UCSD-AML1 (cell line): ENCODE measurements at regions not wholly inside any gene's neighbourhood (a gene's known extent, or its start where the extent isn't known, plus 50 kb on each side); places are given as distances from the start of the nearest gene placed in this dataset.
"Not testable (repeated sequence)": the region's sequence is repeated elsewhere in the genome, so short reads cannot be mapped to it uniquely, and the experiment has no call there.

Source experiments
- DNase-seq: peaks from one replicate; lab custom pipeline; 2025; ENCODE audit not compliant: unreplicated experiment; lab: John Stamatoyannopoulos, UW

DNA sequence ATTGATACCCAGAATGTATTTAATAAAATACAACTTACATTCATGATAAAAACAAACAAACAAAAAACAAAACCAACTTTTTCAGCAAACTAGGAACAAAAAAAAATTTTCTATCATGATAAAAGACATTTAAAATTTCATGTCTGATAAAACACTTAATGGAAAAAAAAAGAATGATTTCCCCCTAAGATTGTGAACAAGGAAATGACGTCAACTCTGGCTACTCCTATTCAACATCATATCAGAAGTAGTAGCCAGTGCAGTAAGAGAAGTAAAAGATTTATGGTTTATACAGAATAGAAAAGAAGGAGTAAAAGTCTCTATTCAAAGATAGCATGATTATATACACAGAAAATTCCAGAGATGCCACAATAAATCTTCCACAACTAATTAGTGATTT is 1306.6 kb downstream of the FSCB start:
- DNase-seq = no peak

DNA sequence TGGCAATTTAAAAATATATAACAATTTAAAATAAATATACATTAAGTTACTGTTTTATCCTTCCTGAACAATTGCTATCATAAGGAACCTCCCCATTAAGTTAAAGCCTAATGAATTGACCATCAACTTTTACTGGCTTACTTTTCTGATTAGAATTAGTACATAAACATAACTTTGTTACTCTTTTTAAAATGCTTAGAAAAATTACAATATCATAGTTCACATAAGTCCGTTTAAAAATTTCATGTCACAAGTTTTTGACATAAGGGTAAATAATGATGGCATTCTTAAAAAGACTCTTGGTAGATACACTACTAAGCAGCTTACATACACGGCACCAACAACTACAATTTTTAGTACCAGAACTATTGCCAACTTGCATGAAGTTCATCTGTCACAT is 1308.6 kb downstream of the FSCB start:
- no peak for DNase-seq

DNA sequence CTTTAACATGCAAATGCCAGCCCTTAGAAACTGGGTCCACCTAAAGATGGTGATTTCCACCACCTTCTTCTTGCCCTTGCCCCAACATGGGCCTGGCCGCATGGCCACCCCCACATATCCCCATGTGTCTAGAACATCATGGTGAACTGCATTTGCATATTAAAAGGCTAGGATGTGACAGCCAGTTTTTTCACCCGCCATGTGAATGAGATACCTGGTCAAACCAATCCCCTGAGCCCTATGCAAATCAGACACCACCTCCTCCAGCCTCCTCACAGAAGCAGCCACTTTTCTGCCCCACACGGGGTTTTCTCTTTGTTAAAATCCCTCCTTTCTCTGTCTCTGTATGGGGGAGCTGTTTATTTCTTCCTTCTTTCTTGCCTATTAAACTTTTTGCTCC is 1322.5 kb downstream of the FSCB start:
- no peak for DNase-seq

DNA sequence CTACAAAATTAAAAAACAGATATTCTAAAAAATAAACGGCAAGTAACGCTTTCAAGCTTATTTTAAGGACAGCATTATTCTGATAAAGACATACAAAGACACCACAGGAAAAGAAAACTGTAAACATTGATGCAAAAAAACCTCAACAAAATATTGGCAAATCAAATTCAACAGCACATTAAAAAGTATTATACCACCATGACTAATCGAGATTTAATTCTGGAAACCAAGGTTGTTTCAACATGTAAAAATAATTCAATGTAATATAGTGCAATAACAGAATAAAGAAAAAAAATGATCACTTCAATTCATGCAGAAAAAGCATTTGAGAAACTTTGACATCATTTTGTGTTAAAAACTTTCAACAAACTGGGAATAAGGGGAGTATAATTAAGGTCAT is 1323.2 kb downstream of the FSCB start:
- DNase-seq = no peak

DNA sequence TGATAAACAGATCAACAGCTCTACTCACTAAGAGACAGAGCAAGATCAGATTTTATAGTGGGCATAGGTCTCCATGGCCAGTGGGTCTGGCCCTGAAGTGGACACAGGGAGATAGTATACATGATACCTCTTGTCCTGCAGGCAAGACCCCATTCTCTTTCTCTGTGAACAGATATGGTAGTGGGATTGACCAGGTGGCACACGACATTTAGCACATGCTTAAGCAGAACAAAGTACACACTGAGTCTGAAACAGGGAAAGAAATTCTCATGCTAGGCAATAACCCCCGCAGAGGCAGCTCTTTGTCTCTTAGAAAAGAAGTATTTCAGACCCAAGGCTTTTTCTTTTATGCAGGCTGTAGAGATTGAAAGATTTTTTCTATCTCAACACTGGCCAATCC is 1331.2 kb downstream of the FSCB start:
- no peak for DNase-seq

DNA sequence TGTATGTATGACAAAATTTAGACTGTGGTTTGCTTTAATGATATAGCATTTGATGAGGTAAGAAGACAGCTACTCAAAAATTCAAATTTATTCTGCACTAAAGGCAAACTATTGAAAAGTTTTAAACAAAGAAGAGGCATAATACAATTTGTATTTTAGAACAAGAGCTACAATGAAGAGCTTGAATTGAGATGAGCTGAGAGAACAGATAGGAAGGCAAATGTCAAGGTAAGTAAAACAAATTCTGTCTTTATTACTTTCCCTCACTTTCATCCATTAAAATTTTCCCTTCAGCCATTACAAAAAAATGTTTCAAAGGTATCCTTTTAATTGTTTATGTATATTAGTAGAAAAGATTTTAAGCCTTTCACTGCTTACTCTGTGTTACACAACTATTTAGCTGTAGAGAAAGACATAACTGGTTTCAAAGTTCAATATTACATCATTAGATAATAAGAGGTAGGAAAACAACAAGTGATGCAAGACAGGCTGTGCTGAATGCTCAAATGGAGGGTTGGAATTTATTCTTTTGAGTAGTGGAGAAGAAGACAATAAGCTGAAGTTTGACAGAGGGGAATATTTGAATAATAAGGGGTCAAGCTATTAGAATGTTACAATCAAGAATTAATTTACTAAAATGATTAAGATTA is 1334.1 kb downstream of the FSCB start:
- no peak for DNase-seq

DNA sequence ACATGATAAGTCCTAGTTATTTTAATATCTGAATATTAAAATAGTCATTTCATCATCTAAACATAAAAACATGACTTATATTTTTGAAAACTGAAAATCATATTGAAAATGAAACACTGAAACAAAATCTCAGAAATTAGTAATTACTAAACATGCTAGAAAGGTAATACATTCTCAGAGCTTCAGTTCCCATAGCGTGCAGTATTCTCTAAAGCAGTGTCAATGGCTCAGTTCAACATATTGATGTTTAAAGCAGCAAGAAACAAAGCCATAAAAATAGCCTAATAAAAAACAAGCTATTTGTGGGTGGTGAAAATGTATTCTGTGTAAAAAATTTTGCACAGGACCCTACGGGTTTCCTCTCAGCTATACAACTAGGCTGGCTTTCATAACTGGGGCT is 1337.4 kb downstream of the FSCB start:
- DNase-seq = no peak

DNA sequence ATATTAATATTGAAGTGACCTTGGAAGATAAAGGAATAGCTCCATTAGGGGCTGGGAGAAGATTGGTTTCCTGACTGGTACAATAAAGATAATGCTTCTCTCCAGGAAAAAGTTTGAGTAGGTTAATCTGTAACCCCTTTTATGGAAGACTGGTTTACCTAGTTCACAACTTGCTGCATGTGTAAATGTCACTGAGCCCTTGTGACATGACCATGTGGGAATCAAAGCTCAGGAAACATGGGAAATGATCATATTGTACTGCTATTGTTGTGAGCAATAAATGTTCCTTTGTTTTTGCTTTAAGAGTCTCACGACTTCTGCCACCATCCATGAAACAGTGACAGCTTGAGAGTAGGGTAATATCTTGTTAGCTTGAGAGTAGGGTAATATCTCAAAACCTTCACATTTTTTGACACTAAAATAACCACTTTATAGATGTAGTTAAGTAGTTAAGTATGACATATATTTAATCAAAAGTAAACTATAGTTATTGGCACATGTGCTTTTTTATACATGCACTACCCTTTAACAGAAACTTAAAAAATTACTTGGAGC is 1338.6 kb downstream of the FSCB start:
- no peak for DNase-seq

DNA sequence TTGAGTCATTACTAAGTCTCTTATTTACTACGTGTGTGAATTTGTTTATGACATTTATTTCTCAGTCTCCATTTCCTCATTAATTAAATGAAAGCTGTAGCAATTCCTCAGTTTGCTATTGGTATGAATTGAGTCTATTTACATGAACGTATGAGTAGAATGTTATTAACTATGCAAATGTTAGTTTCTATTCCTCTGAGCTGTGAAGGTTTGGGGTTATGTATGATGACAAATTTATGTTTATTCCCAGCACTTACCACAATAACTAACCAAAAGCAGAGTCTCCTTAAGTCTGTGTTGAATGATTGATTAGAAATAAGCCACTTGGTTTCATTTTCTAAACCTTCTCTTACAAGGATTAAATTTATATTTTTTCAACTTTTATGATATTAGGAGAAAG is 1340.9 kb downstream of the FSCB start:
- no peak for DNase-seq

DNA sequence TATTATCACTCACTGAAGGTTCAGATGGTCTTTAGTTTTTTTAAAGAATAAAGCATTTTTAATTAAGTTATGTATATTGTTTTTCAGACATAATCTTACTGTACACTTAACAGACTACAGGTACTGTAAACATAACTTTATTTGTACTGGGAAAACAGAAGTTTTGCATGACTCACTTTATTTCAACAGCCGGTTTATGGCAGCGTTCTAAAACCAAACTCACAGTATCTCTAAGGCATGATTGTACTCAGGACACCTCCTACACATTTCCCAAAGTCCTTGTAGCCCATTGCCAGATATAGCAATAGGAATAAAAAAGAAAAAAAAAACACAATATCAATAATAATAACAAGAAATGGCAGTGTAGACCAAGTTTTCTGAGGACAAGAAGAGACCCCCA is 1341.4 kb downstream of the FSCB start:
- no peak for DNase-seq

DNA sequence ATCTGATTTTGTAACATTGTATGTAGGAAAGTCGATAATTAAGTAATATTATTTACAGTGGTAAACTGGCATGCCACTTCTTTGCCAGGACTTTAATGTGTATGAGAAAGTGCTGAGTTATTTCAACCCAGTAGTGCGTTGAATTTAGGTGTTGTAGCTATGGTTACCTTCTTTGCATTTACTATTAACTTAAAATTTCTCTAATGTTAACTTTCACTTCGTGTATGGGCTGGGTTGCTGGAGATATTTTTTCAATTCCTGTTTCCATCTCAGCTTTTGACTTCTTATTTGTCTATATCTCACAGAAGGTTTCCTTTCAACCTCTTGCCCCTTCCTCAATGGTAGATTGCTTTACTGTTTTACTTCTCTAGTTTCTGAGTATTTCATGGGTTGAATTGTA is 1345.6 kb downstream of the FSCB start:
- no peak for DNase-seq

DNA sequence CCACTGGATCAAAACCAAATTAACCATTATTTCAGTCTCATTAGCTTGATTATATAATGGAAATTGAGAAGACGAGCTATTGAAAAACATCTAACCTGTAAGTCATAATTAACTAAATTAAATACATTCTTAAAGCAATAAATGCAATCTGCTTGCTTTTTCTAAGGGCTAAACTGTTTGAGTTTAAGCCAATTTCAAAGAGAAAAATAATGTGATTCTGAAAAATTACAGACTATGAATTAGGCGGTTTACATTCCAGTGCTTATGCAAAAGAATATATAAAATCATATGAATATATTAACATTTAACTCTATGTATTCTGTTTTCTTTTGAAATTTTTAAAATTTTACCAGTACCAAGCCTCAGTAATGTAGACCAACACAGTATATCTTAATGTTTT is 1349.4 kb downstream of the FSCB start:
- no peak for DNase-seq

DNA sequence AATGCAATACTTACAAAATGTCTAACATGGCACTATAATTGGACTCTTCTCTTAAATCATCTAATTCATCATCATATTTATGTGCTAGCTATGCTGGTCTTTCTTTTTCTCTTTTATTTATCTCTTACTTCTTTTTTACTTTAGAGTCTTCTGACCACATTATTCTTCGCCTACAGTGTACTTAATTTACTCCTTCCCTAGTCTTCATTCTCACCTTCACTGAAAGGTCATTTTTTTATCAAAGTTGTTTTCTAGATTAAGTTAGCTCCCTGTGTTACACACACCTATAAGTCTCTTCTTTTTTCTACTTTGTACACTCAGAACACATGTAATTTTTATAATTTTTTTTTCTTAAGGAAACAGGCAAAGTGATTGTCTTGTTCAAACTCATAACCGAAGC is 1351.2 kb downstream of the FSCB start:
- DNase-seq = no peak

DNA sequence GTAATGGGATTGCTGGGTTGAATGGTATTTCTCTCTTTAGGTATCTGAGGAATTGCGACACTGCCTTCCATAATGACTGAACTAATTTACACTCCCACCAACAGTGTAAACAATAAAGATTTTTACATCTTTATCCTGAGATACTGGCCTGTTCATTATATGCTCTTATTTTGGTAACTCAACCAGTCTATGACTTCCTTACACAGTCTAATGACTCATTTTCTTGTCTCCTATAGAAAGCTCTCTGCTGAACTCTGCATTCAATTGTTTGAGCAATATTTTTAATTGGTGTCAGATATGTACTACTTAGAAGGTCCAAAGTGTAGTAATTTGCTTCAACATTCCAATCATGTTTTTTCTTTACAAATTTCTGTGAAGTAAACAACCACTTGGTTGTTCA is 1351.8 kb downstream of the FSCB start:
- DNase-seq = no peak

DNA sequence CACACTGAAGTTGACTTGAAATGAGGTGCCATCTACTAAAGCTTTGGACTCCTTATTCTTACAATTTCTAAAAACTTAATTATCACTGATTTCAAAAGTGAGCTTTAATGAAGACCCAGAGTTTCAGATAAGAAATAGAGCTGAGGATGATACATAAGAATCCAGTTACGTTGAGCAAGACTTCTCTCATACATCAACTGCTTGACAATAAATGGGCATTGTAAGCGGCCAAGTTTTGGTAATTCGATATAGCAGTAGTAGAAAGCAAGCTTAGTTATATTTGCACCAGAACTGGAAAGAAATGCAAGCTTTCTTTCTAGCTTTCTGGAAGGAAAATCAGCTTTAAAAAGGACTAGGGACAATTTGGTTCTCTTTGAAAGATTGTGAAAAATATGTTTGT is 1359.6 kb downstream of the FSCB start:
- DNase-seq = no peak

DNA sequence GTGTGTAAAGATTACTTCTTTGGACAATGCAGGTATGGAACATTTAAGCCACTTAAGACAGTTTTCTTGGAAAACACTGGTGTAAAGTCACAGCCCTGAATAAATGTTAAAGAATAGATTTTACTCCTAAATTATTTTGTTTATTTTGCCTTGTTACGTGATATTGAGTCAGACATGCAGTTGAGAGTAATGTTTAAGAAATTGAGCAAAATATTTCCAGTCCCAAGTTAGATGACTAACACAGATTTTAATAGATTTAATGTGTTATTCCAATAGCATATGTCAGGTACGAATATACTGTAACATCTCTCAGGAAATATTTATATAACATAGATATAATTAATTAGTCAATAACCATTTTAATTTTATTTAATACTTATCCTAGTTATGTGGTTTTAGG is 1361.7 kb downstream of the FSCB start:
- DNase-seq = no peak

DNA sequence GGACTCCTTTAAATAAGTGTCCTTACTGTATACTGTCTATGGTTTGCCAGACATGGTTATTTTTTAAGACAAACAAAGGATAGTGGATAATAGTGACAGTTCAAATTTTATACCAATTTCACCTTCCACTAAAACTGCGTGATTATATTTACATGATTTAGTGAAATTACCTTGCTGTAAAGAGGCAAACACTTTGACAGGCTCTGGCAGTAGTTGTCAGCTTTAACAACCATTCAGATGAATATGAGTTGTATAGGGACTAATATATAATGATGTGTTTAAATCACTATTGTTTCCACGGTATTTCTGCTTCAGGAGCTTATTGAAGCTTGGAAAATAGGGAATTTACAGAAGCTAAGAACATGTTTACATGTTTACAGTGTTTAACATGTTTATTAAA is 1364.0 kb downstream of the FSCB start:
- DNase-seq = no peak

DNA sequence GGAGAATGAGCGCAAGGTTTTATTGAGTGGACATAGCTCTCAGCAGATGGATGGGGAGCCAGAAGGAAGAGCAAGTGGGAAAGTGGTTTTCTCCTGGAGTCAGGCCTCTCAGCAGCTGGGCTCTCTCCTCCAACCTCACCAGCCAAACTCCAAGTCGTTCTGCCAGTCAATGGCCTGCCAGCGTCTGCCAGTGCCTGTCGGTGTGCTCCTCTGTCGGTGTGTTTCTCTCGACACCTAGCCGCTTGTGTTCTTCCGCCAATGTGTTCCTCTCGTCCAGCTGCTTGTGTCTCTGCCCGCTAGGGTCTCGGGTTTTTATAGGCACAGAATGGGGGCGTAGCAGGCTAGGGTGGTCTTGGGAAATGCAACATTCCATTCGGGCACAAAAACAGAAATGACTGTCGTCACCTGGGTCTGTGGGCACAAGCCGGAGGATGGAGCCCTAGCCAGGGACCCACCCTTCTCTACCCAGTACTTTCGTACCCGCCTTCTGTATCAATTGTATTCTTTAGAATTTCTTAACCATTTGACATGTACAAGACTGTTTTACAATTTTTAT is 1365.4 kb downstream of the FSCB start:
- DNase-seq = no peak

DNA sequence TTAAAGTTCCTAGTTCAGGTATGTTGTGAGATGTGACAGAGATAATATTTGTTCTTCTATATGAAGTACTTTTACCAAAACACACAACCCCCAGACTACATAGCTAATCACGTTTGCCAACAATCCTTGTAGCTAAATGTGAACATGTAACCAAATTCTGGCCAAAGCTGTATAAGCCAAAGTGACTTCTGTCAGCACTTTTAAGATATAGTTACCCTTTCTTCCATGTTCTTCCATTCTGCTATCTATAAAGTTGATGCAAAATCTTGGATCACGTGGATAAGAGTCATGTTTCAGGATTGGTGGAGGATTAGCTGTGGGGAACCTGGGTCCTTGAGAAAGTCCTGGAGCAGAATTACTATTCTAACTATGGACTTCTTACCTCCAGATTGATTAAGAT is 1366.6 kb downstream of the FSCB start:
- no peak for DNase-seq

DNA sequence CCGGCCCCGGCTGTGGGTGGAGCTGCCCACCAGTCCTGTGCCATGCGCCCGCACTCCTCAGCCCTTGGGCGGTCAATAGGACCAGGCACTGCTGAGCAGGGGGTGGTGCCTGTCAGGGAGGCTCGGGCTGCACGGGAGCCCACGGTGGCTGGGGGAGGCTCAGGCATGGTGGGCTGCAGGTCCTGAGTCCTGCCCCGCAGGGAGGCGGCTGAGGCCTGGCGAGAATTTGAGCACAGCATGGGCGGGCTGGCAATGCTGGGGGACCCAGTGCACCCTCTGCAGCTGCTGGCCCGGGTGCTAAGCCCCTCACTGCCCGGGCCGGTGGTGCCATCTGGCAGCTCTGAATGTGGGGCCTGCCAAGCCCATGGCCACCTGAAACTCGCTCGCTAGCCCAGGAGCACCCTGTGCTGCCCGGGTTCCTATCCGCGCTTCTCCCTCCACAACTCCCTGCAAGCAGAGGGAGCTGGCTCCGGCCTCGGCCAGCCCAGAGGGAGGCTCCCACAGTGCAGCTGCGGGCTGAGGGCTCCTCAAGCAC is 1371.1 kb downstream of the FSCB start:
- no peak for DNase-seq

DNA sequence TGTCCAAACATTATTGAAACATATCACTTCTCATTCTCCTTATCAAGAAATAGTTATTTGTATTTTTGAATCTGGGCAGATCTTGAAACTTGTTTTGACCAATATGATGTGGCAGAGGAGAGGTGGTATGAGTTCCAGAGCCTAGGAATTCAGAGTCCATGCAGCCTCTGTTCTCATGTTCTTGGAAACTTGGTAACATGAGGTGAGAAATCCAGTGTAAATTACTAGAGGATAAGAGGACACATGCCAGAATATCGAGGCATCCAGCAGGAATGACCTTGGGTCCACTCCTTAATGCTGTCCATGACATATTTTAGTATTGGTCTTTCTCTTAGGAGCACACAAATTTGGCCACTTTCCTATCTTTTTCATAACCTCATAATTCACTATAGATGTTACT is 1374.6 kb downstream of the FSCB start:
- DNase-seq = no peak

DNA sequence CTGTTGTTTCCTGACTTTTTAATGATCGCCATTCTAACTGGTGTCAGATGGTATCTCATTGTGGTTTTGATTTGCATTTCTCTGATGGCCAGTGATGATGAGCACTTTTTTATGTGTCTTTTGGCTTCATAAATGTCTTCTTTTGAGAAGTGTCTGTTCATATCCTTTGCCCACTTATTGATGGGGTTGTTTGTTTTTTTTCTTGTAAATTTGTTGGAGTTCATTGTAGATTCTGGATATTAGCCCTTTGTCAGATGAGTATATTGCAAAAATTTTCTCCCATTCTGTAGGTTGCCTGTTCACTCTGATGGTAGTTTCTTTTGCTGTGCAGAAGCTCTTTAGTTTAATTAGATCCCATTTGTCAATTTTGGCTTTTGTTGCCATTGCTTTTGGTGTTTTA is 1378.7 kb downstream of the FSCB start:
- not testable (repeated sequence) for DNase-seq

DNA sequence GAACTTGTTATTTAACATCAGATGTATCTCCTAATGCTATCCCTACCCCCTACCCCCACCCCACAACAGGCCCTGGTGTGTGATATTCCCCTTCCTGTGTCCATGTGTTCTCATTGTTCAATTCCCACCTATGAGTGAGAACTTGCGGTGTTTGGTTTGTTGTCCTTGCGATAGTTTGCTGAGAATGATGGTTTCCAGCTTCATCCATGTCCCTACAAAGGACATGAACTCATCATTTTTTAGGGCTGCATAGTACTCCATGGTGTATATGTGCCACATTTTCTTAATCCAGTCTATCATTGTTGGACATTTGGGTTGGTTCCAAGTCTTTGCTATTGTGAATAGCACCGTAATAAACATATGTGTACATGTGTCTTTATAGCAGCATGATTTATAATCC is 1379.2 kb downstream of the FSCB start:
- not testable (repeated sequence) for DNase-seq
